Smooth muscle cell (in vitro differentiated cells): ENCODE measurements at regions not wholly inside any gene's neighbourhood (a gene's known extent, or its start where the extent isn't known, plus 50 kb on each side); places are given as distances from the start of the nearest gene placed in this dataset.

ENCODE experiments used
- DNase-seq: peaks from one replicate; lab custom pipeline; 2025; ENCODE audit not compliant: unreplicated experiment; lab: John Stamatoyannopoulos, UW
- H2AFZ ChIP-seq: fragments of 200-600 bp; sonication (generic); 2 replicates; pipeline ENCODE4 v1.6.0; 2016; ENCODE audit warnings: antibody characterized with exemption, low read depth, mild to moderate bottlenecking
- H3F3A ChIP-seq: fragments of 200-600 bp; sonication (generic); 2 replicates; pipeline ENCODE4 v1.6.0; 2017; ENCODE audit warnings: antibody characterized with exemption, low read depth
- H3K27ac ChIP-seq: fragments of 200-600 bp; sonication (generic); 2 replicates; pipeline ENCODE4 v1.5.1; 2016; ENCODE audit warnings: low read depth, mild to moderate bottlenecking
- H3K27me3 ChIP-seq: fragments of 200-600 bp; sonication (generic); 2 replicates; pipeline ENCODE4 v1.6.1; 2016; ENCODE audit warnings: low read depth, mild to moderate bottlenecking
- H3K36me3 ChIP-seq: fragments of 200-600 bp; sonication (generic); 2 replicates; pipeline ENCODE4 v1.5.1; 2016; ENCODE audit warnings: low read depth
- H3K4me1 ChIP-seq: fragments of 200-600 bp; sonication (generic); 2 replicates; pipeline ENCODE4 v1.5.1; 2016; ENCODE audit warnings: low read depth
- H3K4me2 ChIP-seq: fragments of 200-600 bp; sonication (generic); 2 replicates; pipeline ENCODE4 v1.6.0; 2016; ENCODE audit warnings: mild to moderate bottlenecking
- H3K4me3 ChIP-seq: fragments of 200-600 bp; sonication (generic); 2 replicates; pipeline ENCODE4 v1.5.1; 2016; ENCODE audit warnings: mild to moderate bottlenecking
- H3K79me2 ChIP-seq: fragments of 200-600 bp; sonication (generic); 2 replicates; pipeline ENCODE4 v1.6.0; 2016; ENCODE audit warnings: low read depth, mild to moderate bottlenecking
- H3K9ac ChIP-seq: fragments of 200-600 bp; sonication (generic); 2 replicates; pipeline ENCODE4 v1.6.0; 2016; ENCODE audit warnings: low read depth
- H3K9me3 ChIP-seq: fragments of 200-600 bp; sonication (generic); replicated peaks from 2 replicates; pipeline ENCODE4 v1.5.1; 2016; ENCODE audit warnings: low read depth
- H4K20me1 ChIP-seq: fragments of 200-600 bp; sonication (generic); 2 replicates; pipeline ENCODE4 v1.6.0; 2016; ENCODE audit warnings: low read depth
- CTCF ChIP-seq: fragments of 200-600 bp; sonication (generic); IDR thresholded peaks from 2 replicates; pipeline ENCODE4 v1.5.1; 2017; ENCODE audit warnings: borderline replicate concordance, mild to moderate bottlenecking, antibody characterized with exemption; ENCODE audit not compliant: insufficient read depth, poor library complexity, severe bottlenecking
- WGBS: methylation state at CpG from one replicate; pipeline ENCODE4 v1.1.7; 2016; ENCODE audit warnings: low lambda C conversion rate; 5-methylcytosine and 5-hydroxymethylcytosine counted together

GRCh38 chr5:83834306-83834705, 113.7 kb upstream of the HAPLN1 start:
- no peak for TF ChIP-seq CTCF
- H3K4me3 ChIP-seq = no peak overlapping the region
- H4K20me1 ChIP-seq = no peaks in the 10 kb centered on the region

GRCh38 chr5:83831834-83832233, 111.2 kb upstream of the HAPLN1 start:
- no peaks in the 10 kb centered on the region for H3K9me3 ChIP-seq
- no peak for TF ChIP-seq CTCF
- H3K4me2 ChIP-seq = no peak overlapping the region
- DNase-seq = no peak
- no peaks in the 10 kb centered on the region for H3K4me1 ChIP-seq
- no peaks in the 10 kb centered on the region for H3K27me3 ChIP-seq
- no peak overlapping the region for H3K4me3 ChIP-seq
- no peaks in the 10 kb centered on the region for H3K79me2 ChIP-seq
- H3K27ac ChIP-seq = no peak overlapping the region
- no peaks in the 10 kb centered on the region for H3F3A ChIP-seq
- no peak overlapping the region for H3K9ac ChIP-seq
- 94% methylated on average over 1 of the region's 1 CpG for WGBS
- no peaks in the 10 kb centered on the region for H3K36me3 ChIP-seq
- no peak overlapping the region for H2AFZ ChIP-seq
- H4K20me1 ChIP-seq = no peaks in the 10 kb centered on the region

More at GRCh38 chr5:83834306-83834705, 113.7 kb upstream of the HAPLN1 start:
- Histone ChIP-seq H3F3A (no peaks in the 10 kb centered on the region), H3K79me2 (no peaks in the 10 kb centered on the region), H3K27ac (no peak overlapping the region), H3K4me1 (no peaks in the 10 kb centered on the region), H3K36me3 (no peaks in the 10 kb centered on the region), H3K27me3 (no peaks in the 10 kb centered on the region), H3K4me2 (no peak overlapping the region), H3K9me3 (no peaks in the 10 kb centered on the region), H3K9ac (no peak overlapping the region), H2AFZ (no peak overlapping the region)
- WGBS = 87% methylated on average over 5 of the region's 5 CpGs
- no peak for DNase-seq

GRCh38 chr5:83827111-83827557, 106.5 kb upstream of the HAPLN1 start:
- Histone ChIP-seq H3K4me1 (no peaks in the 10 kb centered on the region), H3K27me3 (no peaks in the 10 kb centered on the region), H3K4me2 (no peak overlapping the region), H3K27ac (no peak overlapping the region), H3K79me2 (no peaks in the 10 kb centered on the region), H3K9me3 (no peaks in the 10 kb centered on the region), H3K36me3 (no peaks in the 10 kb centered on the region), H3K9ac (no peak overlapping the region), H3K4me3 (no peak overlapping the region), H3F3A (no peaks in the 10 kb centered on the region), H4K20me1 (no peaks in the 10 kb centered on the region), H2AFZ (no peak overlapping the region)
- 73% methylated on average over 1 of the region's 1 CpG for WGBS
- TF ChIP-seq CTCF = no peak
- no peak for DNase-seq

GRCh38 chr5:83817591-83817990, 96.9 kb upstream of the HAPLN1 start:
- H3K4me1 ChIP-seq = no peaks in the 10 kb centered on the region
- no peak overlapping the region for H3K9ac ChIP-seq
- H2AFZ ChIP-seq = no peak overlapping the region
- TF ChIP-seq CTCF = no peak
- no peaks in the 10 kb centered on the region for H3K27me3 ChIP-seq
- no peak overlapping the region for H3K4me3 ChIP-seq
- H3K27ac ChIP-seq = no peak overlapping the region
- H3F3A ChIP-seq = no peaks in the 10 kb centered on the region
- H3K9me3 ChIP-seq = no peaks in the 10 kb centered on the region
- DNase-seq = no peak
- H4K20me1 ChIP-seq = no peaks in the 10 kb centered on the region
- H3K79me2 ChIP-seq = no peaks in the 10 kb centered on the region
- H3K36me3 ChIP-seq = no peaks in the 10 kb centered on the region
- 92% methylated on average over 1 of the region's 1 CpG for WGBS
- H3K4me2 ChIP-seq = no peak overlapping the region
